GM18508 (cell line): ENCODE measurements at regions not wholly inside any gene's neighbourhood (a gene's known extent, or its start where the extent isn't known, plus 50 kb on each side); places are given as distances from the start of the nearest gene placed in this dataset.

ENCODE experiments used
- ATAC-seq: cut with Tn5 transposase; IDR thresholded peaks from one replicate; pipeline ENCODE4 v1.9.1; 2021; ENCODE audit warnings: moderate number of reproducible peaks; ENCODE audit not compliant: insufficient read depth, unreplicated experiment

DNA sequence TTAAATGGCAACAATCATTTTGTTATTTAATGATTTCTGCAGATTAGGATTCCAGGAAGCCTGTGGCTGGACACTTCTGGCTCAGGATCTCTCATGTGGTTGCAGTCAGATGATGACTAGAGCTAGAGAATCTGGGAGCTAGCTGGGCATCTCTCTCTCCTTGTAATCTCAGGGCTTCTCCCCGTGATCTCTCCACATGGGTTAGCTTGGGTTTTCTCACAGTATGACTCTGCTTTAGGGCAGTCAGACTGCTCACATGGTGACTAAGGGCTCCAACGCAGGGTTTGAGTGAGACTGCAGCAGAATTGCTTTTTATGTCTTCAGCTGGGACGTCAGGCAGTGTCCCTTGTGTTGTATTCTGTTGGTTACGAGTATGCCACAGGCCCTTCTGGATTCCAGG is 361.4 kb downstream of the CBLL2 start:
- no peak for ATAC-seq

DNA sequence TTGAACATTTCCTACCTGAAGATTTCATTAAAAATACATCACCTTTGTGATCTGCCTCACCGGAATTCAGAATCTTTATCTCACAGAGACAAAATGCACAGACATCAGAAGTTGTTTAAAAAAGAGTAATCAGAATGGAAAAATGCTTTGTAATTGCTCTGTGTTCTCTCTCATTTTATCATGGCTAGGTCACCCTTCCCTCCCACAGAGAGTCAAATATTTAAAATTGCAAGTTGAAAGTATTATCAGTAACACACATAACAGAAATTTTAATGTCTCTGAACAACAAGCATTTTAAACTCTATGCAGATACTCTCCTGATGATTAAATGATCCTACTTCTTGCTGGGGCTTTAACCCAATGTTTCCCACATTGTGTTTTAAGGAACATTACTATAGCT is 362.0 kb downstream of the CBLL2 start:
- ATAC-seq: no peak

DNA sequence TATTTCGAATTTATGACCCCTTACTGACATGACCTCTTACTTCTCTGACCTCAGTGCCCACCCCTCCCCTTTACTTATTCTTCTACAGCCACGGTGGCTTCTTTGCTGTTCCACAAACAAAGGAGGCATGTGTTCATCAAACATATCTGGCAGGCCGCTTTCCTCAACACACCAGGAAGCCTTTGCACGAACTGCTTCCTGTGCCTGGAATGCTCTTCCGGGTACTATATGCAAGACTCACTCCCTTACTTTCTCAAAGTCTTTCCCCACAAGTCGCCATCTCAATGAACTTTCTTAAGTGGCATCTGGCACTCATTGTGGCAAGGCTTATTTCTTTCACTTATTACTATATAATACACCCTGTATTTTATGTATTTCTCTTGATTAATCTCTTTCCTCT is 351.5 kb upstream of the DDX53 start:
- ATAC-seq: no peak

DNA sequence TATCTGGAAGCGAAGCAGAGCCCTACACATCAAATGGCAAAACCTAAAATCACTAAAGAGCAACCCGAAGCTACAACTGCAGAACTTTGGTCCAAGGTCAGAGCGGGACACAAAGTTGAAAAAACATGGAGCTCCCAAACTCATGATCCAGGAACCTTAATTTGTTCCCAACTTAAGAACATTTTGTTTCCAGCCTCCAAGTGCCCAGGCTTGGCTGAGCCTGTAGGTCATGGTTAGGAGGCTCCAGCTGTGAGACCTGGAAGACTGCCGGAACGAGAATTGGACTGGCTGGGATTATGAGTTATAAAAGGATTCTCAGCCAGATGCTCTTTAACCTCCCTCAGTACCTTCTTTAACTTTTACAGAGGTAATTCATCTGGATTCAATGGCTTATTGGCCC is 349.1 kb upstream of the DDX53 start:
- no peak for ATAC-seq

DNA sequence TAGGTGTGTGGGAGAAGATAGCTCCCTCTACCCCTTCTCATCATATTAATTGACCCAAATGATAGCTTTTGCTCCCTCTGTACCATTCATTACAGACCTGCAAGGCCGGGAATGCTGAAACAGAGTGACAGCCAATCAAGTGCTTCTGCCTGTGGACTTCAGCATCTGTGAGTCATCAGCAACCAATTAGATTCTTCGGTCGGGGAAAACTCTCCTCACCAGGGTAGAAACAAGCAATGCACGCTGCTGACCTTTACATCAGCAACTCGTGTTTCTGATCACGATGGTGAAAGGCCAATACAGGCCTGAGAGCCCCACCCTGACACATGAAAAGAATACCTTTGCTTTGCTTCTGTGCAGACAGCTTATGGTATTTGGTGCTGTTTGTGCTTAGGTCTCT is 347.2 kb upstream of the DDX53 start:
- no peak for ATAC-seq

DNA sequence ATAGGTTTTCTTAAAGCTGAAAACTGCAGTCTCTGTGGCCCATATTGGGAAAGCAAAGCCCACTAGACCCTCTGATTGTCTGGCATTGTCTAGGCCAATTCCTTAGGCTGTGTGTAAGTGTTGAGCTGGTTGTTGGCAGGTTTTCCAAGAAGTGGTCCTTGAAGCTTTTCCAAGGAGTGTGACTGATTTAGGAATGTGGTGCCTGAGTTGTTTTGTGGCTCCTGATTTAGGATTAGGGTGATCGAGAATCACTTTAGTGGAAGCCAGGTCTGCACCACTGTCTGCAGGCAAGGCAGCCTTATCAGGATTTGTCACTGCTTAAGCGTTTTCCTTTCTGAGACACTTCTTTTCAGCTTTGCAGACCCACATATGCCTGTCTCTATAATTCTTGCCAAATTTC is 339.0 kb upstream of the DDX53 start:
- ATAC-seq: no peak

DNA sequence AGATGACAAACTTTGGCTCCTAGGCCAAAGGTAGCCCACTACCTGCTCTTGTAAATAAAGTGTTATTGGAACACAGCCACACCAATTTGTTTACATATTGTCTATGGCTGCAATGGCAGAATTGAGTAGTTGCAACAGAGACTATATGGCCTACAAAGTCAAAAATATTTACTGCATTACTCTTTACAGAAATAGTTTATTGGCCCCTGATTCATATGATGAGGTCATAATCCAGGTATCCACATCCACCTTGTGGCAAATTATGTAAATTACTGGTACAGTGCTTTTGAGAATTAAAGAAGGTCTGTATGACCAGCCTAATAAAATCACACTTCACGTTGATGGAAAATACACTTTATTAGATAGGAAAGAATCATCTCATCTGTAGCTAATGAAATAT is 337.0 kb upstream of the DDX53 start:
- no peak for ATAC-seq

DNA sequence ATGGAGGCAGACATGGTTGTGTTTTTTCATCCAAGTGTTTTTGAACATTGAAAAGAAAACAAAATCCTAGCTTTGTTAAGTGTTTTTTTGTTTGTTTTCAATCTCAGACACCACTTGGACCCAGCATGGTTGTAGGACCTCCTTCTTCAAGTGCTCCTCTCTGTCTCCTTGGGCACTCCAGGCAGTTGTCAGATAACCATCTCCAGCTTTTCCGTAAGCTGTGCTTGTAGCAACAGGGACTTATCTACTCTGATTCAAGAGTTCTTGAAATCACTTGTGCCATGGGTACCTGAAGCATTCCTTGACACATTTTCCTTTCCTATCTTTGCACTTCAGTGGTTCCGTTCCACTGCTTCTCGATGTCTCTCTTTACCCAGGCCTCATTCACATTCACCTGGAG is 334.9 kb upstream of the DDX53 start:
- ATAC-seq: no peak

DNA sequence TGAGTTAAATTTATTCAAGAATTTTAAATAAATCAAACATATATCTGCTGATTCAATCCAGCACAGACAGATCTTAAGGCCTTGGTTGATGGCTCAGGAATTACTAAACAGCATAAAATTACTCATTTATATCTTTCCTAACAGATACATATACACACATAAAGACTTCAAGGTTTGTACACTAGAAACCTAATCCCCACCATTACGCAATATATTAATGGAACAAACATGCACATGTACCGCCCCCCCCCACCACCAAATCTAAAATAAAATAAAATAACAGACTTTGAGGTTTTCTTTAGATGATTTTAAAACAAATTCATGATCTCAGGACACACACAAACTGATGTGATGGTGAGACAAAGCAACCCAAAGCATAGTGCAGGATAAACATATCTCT is 333.9 kb upstream of the DDX53 start:
- no peak for ATAC-seq

DNA sequence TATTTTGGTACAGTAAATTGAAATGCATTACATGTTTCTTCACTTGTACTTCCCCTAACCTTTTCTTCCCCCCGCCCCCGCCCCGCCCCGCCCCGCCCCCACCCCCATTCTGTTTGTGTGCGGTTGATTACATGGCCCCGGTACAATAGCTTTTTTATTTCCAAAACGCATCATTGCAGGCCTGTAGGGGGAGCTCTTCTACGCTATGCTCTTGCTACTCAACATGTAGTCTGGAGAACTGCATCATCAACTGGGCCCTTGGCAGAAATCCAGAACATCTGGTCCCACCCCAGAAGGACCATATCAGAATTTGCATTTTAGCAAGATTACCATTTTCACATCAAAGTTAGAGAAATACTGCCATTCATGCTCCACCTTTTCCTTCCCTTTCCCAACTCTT is 333.3 kb upstream of the DDX53 start:
- ATAC-seq: no peak

DNA sequence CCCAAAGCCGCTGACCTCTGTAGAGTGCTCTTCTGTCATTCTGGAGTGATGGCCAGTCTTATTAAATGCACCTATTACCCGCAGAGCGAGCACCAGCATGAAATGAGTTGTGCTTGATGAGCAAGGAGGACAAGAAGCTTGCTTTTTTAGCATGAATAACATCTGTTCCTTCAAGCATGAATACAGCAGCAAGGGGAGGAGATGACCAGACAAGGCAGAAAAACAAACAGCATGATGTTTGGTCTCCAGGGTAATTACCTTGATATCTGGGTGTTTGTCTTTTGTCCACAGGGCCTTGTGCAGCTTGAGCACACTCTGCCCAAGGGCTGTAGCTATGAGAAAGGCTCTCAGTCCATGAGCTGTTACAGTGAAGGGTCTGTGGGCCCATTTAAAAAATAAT is 324.8 kb upstream of the DDX53 start:
- no peak for ATAC-seq

DNA sequence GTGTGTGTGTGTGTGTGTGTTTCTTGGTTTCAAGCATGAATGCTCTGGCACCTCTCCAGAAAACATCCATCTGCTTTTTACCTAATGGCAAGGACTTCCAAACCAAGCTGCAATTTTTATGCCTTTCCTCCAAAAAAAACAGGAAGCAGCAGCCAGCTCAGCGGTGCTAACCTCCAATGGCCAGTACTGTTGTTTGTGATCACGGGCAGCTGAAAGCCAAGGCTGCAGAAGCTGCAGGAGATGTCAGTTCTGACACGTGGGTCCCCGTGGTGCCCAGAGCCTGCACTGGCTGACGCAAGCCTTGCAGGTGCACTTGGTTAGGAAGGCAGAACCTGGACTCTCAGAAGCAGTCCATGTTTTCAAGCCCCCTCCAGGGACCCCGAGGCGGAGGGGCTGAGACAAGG is 313.6 kb upstream of the DDX53 start:
- ATAC-seq: no peak

DNA sequence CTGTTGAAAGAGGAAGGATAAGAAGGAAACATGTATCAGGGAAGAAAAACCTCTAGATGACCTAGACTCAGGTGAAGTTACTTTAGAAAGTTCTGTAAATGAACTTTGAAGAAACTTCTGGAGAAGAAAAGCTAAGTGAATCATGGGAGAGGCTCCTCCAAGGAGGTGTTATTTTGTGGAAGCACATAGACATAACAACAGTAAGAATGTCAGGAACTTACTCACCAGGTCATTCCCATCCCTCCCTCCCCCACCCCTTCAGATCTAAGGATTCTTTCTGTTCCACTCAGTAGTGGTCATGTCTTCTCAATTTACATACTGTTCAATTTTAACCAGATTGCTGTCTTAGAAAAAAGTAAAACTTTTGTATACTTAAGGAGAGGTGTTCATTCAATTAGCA is 310.5 kb upstream of the DDX53 start:
- ATAC-seq: no peak

DNA sequence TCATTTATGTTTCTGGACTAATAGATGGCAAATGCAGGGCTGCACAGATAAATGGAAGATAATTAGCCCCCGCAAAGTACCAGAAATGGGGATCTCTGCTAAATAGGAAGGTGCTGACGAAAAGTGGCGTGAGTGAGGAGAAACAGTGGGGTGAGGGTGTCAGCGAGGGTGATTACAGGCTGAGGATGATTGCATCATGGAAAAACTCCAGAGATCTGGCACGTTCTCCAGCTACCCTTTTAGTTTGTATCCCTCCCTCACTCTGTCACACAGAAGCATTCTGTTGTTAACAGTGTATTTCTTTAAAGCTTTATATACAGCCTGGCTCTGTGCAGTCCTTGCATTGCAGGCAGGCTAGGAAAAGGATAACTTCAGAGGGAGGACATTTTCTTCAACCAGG is 309.6 kb upstream of the DDX53 start:
- no peak for ATAC-seq

DNA sequence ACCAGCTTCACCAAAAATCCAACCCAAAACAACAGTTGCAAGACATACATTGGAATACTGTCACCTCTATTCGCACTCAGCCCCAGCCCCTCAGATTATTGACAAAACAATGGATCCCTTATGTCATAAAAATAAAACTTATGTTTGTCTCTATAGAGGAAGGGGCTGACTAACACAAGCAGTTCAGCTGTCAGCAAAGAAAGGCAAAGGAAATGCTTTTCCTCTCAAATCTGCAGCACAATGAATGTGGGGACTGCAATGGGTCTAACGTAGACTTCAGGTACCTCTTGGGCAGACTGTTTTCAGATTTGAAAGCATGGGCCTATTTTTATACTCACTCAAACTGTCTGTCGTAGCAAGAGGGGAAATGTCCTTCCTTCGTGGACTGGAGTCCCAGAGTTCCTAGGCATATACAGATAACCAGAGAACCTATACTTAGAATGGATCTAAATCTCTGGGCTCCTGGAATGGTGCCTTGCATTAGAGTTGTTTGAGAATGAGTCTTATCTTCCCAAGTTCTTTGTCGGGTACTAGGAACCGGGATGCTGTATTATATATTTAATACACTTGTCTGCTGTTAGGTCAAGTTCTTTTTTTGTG is 307.7 kb upstream of the DDX53 start:
- ATAC-seq: no peak

DNA sequence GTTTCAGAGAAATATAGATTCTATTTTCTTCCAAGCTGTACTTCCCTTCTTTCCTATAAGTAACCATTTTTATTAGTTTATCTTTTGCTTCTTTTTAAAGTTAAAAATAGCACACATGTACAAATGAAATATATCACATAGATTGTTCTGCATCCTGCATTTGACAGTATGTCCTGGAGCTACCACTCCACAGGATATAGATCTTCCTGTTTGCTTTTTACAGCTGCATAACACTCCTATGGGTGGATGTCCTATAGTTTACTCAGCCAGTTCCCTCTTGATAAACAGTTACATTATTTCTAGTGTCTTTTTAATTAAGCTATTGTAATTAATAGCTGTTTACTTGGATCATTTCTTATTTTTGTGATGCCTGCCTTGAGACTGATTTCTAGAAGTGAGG is 301.6 kb upstream of the DDX53 start:
- ATAC-seq: no peak

DNA sequence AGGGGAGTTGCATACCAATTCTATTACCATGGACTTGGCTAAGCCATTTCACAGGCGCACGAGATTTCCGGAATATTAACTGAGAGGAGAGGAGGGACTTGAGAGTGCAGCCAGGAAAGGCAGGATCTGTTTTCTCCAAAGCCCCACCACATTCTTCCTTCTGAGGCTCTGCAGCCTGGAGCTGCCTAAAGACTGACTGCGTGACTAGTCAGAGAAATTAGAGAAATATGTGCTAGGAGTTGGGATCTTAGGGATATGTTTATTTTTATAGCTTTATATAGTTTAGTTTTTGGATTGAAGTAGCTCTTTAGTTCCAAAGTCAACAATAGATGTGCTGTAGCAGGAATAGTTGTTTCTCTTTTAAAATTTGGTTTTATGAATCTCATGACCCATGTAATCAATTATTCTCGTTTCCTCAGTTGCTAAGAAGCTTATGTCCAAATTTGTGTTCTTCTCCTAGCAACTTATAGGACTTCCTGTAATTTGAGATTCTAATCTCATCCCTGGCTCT is 300.1 kb upstream of the DDX53 start:
- ATAC-seq: no peak

DNA sequence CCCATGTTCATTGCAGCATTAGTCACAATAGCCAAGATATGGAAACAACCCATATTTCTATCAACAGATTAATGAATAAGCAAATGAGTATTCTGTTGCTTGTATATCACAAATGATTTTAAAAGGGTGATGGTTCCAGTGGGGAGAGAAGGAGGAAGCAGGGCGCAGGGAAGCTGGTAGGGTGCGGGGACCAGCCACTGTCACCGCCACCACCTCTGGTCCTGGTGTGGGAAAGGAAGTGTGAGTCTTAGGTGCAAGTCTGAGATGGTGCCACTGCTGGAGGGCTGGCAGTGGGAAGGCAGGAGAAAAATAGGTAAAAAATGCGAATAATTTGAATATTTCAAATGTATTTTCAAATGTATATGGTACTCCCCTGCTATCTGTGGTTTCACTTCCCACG is 286.8 kb upstream of the DDX53 start:
- no peak for ATAC-seq

DNA sequence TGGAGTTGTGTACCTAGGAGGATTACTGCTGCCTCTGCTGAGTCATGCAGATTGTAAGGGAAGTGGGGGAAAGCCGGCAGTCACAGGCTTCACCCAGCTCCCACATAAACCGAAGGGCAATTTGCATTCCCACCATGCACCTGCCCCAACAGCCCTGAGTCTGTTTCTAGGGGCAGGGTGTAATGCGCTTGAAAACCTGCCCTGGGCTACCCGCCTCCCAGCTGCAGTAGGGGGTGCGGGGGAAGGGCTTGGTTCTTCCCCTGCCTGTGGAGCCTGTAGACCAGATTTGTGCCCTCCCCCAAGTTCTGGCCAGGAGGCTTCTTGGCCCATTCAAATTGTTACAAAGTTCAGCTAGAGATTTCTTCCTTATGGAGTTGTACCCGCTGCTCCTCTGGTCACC is 269.2 kb upstream of the DDX53 start:
- no peak for ATAC-seq

DNA sequence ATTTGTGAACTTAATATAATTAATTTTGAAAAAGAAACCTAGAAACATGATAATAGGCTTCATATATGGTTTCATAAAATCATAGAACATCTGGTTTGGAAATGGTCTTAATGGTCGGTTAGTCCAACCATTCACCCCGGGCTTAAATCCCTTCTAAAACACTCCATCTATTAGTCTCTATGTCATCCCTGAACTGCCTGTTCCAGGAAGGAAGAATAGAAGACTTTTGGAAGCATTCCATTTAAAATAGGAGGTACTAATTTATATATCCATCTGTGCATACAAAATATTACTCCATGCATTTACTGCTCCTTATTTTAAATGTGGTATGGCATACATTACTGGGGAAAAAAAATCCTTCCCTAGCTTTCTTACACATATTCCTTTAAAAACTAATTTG is 262.2 kb upstream of the DDX53 start:
- ATAC-seq: no peak

DNA sequence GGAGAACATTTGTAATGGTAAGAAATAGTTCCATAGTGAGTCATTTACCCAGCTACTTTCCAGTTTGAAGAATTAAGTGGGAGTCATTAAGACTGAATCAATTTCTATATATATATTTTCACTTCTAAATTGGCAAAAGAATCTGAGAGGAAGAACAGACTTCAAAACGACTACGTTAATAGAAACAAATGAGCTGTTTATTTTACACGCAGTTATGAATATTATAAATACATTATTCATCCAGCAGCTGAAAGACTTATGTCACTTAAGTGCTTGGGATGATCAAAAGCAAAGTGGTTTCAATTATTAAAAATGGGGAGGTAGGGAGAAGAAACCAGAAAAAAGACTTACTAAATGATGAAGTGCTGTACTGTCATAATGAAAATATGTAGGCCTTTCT is 260.5 kb upstream of the DDX53 start:
- no peak for ATAC-seq

DNA sequence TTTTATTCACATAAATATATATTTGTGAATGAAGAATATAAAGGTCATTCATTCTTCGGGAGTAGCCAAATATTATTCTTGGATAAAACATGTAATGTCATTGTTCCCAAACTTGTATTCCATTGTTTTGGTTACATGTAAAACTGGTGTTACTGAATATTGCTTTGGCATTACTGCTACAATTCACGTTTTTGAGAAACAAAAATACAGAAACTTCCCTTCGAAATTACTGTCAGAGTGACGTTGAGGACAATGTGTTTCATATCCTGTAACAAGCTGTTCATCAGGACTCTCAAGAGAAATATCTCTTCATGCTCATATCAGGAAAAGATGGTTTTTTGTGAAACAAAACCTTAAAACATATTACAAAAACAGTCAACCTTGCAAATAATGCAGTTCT is 258.9 kb upstream of the DDX53 start:
- no peak for ATAC-seq

DNA sequence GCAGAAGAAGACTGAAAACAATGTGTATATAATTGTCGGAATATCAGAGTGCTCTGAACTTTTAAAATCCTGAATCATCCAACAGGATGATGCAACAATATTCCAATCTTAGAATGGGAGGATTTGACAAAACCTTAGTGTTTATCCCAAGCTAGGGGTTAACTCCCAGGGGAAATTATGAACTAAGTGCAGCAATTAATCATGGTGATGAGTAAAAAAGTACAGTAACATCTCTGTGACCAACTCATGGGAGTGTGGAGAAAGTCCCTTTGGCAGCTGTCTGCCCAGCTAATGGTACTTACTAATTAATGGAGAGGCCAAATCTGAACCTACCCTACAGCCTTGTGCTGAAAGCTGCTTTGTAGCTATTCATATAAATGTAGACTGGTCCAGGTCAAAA is 257.6 kb upstream of the DDX53 start:
- ATAC-seq: no peak
